Ovary (tissue), 3 donors: ENCODE measurements at regions not wholly inside any gene's neighbourhood (a gene's known extent, or its start where the extent isn't known, plus 50 kb on each side); places are given as distances from the start of the nearest gene placed in this dataset.
"Not testable (repeated sequence)": the region's sequence is repeated elsewhere in the genome, so short reads cannot be mapped to it uniquely, and the experiment has no call there.

Experiments
- EP300 ChIP-seq: sonication (generic); formaldehyde crosslinking; IDR thresholded peaks from one replicate; pipeline ENCODE4 v1.6.1; 2017; ENCODE audit warnings: antibody characterized with exemption
- POLR2A ChIP-seq: fragments of 450-650 bp; IDR thresholded peaks from one replicate; pipeline ENCODE4 v1.6.1; 2017; ENCODE audit warnings: antibody characterized with exemption, mild to moderate bottlenecking, moderate library complexity
- TF ChIP-seq, protein P1 (sequence below), 3 donors: fragments of 450-650 bp in 2 of 3; fragments of 200-600 bp in 1 of 3; IDR thresholded peaks; one replicate each; pipeline versions ENCODE4 v1.5.1 to v1.8.0; 2016 to 2022; ENCODE audit warnings: antibody characterized with exemption in 3 of 3, mild to moderate bottlenecking in 1 of 3
- donor health status: DM: no; HTN: no; CAD: no.

DNA sequence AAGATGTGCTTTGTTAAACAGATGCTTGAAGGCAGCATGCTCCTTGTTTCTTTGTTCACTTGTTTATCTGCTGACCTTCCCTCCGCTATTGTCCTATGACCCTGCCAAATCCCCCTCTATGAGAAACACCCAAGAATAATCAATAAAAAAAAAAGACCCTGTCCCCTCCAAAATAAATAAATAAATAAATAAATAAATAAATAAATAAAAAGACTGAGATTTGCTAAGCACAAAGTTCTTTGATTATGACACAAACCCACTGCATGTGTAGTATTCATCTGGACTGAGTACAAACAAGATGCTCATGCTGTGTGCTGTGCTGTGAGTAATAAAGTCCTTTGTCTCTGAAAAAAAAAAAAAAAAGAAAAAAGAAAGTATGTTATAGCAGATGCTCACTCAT is 851.1 kb upstream of the DEFB115 start:
- TF ChIP-seq, protein P1, sequence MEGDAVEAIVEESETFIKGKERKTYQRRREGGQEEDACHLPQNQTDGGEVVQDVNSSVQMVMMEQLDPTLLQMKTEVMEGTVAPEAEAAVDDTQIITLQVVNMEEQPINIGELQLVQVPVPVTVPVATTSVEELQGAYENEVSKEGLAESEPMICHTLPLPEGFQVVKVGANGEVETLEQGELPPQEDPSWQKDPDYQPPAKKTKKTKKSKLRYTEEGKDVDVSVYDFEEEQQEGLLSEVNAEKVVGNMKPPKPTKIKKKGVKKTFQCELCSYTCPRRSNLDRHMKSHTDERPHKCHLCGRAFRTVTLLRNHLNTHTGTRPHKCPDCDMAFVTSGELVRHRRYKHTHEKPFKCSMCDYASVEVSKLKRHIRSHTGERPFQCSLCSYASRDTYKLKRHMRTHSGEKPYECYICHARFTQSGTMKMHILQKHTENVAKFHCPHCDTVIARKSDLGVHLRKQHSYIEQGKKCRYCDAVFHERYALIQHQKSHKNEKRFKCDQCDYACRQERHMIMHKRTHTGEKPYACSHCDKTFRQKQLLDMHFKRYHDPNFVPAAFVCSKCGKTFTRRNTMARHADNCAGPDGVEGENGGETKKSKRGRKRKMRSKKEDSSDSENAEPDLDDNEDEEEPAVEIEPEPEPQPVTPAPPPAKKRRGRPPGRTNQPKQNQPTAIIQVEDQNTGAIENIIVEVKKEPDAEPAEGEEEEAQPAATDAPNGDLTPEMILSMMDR (IDR thresholded peaks at IDR 0.05), result not testable (repeated sequence)
- not testable (repeated sequence) for TF ChIP-seq POLR2A, EP300
